DND-41 (cell line): ENCODE measurements at regions not wholly inside any gene's neighbourhood (a gene's known extent, or its start where the extent isn't known, plus 50 kb on each side); places are given as distances from the start of the nearest gene placed in this dataset.

ENCODE experiments used
- CTCF ChIP-seq: IDR thresholded peaks from 2 replicates; pipeline ENCODE4 v1.5.1; 2012; ENCODE audit warnings: borderline replicate concordance, low read length, moderate library complexity, mild to moderate bottlenecking; ENCODE audit not compliant: poor library complexity, severe bottlenecking; ENCODE audit errors: extremely low read depth
- EZH2 ChIP-seq: IDR thresholded peaks from 3 replicates; pipeline ENCODE4 v1.6.1; 2012; ENCODE audit warnings: borderline replicate concordance, low read depth, mild to moderate bottlenecking, moderate library complexity, low read length, inconsistent platforms; ENCODE audit not compliant: severe bottlenecking

- no peak for TF ChIP-seq CTCF
- no peak for TF ChIP-seq EZH2
These were observed 482.7 kb downstream of the FBXO15 start for GRCh38 chr18:73664896-73665295.
